HEK293 (cell line): ENCODE measurements at regions not wholly inside any gene's neighbourhood (a gene's known extent, or its start where the extent isn't known, plus 50 kb on each side); places are given as distances from the start of the nearest gene placed in this dataset.

Source experiments
- CTCF ChIA-PET: fragments of 350-600 bp; formaldehyde crosslinking; extraction: SDS; loops from one replicate; lab custom pipeline; 2021; ENCODE audit warnings: antibody characterized with exemption; lab: Yijun Ruan, JAX
- POLR2A ChIA-PET: fragments of 300-600 bp; formaldehyde crosslinking; extraction: SDS; loops from one replicate; lab custom pipeline; 2020; ENCODE audit warnings: antibody characterized with exemption, inconsistent platforms; lab: Yijun Ruan, JAX
- H3K27ac ChIP-seq: fragments of 200-500 bp; sonication (Bioruptor generic); 2 replicates; pipeline ENCODE4 v1.5.1; 2014; ENCODE audit warnings: low read depth, low read length, control low read depth, inconsistent platforms; ENCODE audit errors: extremely low read depth
- H3K36me3 ChIP-seq, 2 experiments: fragments of 200-500 bp in 1 of 2; sonication (Bioruptor generic) in 1 of 2; 1 replicate in 1 of 2; 2 replicates in 1 of 2; pipeline ENCODE4 v1.5.1; 2014 to 2017; ENCODE audit warnings: inconsistent platforms in 2 of 2, low read length in 2 of 2; ENCODE audit not compliant: control insufficient read depth in 2 of 2, insufficient read depth in 1 of 2
- H3K4me1 ChIP-seq: fragments of 200-500 bp; sonication (Bioruptor generic); 2 replicates; pipeline ENCODE4 v1.5.1; 2014; ENCODE audit warnings: mild to moderate bottlenecking, low read length, inconsistent platforms; ENCODE audit not compliant: control insufficient read depth, insufficient read depth
- H3K4me3 ChIP-seq: 2 replicates; pipeline ENCODE4 v1.5.1; 2011; ENCODE audit warnings: low read depth, mild to moderate bottlenecking, control low read depth, low read length, moderate library complexity
- H3K9me3 ChIP-seq: fragments of 200-500 bp; sonication (Bioruptor generic); 2 replicates; pipeline ENCODE4 v1.5.1; 2014; ENCODE audit warnings: low read depth, low read length, inconsistent platforms; ENCODE audit not compliant: control insufficient read depth, insufficient read depth
- CTCF ChIP-seq: fragments of 450-650 bp; formaldehyde crosslinking; IDR thresholded peaks from 2 replicates; pipeline ENCODE4 v1.5.1; 2016; ENCODE audit warnings: missing biosample characterization, missing genetic modification characterization
- KLF10 ChIP-seq: fragments of 450-650 bp; IDR thresholded peaks from 2 replicates; pipeline ENCODE4 v1.5.1; 2018; ENCODE audit warnings: missing biosample characterization, mild to moderate bottlenecking, missing genetic modification characterization
- SALL2 ChIP-seq: fragments of 450-650 bp; formaldehyde crosslinking; IDR thresholded peaks from 2 replicates; pipeline ENCODE4 v1.5.0; 2017; ENCODE audit warnings: missing biosample characterization, mild to moderate bottlenecking, missing genetic modification characterization, borderline replicate concordance
- SCRT1 ChIP-seq: fragments of 450-650 bp; formaldehyde crosslinking; IDR thresholded peaks from 2 replicates; pipeline ENCODE4 v1.5.1; 2016; ENCODE audit warnings: missing biosample characterization, missing genetic modification characterization, borderline replicate concordance
- TCF7L2 ChIP-seq: IDR thresholded peaks from 2 replicates; pipeline ENCODE4 v1.6.1; 2011; ENCODE audit warnings: low read depth, mild to moderate bottlenecking, inconsistent platforms, low read length, moderate library complexity, borderline replicate concordance
- TRIM28 ChIP-seq: IDR thresholded peaks from 2 replicates; pipeline ENCODE4 v1.6.1; 2011; ENCODE audit warnings: low read length, control low read depth, borderline replicate concordance
- ZBTB1 ChIP-seq: fragments of 450-650 bp; formaldehyde crosslinking; IDR thresholded peaks from 2 replicates; pipeline ENCODE4 v1.5.1; 2016; ENCODE audit warnings: missing biosample characterization, missing genetic modification characterization
- ZBTB8A ChIP-seq: fragments of 450-650 bp; formaldehyde crosslinking; IDR thresholded peaks from 2 replicates; pipeline ENCODE4 v1.5.1; 2016; ENCODE audit warnings: missing biosample characterization, missing genetic modification characterization
- ZFP69B ChIP-seq: fragments of 450-650 bp; formaldehyde crosslinking; IDR thresholded peaks from 2 replicates; pipeline ENCODE4 v1.5.1; 2016; ENCODE audit warnings: missing biosample characterization, missing genetic modification characterization
- ZNF133 ChIP-seq: fragments of 450-650 bp; formaldehyde crosslinking; IDR thresholded peaks from 2 replicates; pipeline ENCODE4 v1.5.1; 2016; ENCODE audit warnings: missing biosample characterization, missing genetic modification characterization
- ZNF19 ChIP-seq: fragments of 450-650 bp; formaldehyde crosslinking; IDR thresholded peaks from 2 replicates; pipeline ENCODE4; 2016; ENCODE audit warnings: missing biosample characterization, missing genetic modification characterization, low read depth
- ZNF214 ChIP-seq: fragments of 450-650 bp; formaldehyde crosslinking; IDR thresholded peaks from 2 replicates; pipeline ENCODE4 v1.5.1; 2017; ENCODE audit warnings: missing biosample characterization, mild to moderate bottlenecking, missing genetic modification characterization, borderline replicate concordance
- ZNF223 ChIP-seq: fragments of 450-650 bp; formaldehyde crosslinking; IDR thresholded peaks from 2 replicates; pipeline ENCODE4 v1.5.1; 2016; ENCODE audit warnings: missing biosample characterization, missing genetic modification characterization
- ZNF280C ChIP-seq: fragments of 450-650 bp; formaldehyde crosslinking; IDR thresholded peaks from 2 replicates; pipeline ENCODE4 v1.5.1; 2016; ENCODE audit warnings: missing biosample characterization, missing genetic modification characterization
- ZNF292 ChIP-seq: fragments of 450-650 bp; formaldehyde crosslinking; IDR thresholded peaks from 2 replicates; pipeline ENCODE4 v1.5.1; 2016; ENCODE audit warnings: low read depth, missing biosample characterization, missing genetic modification characterization, borderline replicate concordance
- ZNF488 ChIP-seq: fragments of 450-650 bp; formaldehyde crosslinking; IDR thresholded peaks from 2 replicates; pipeline ENCODE4 v1.5.1; 2016; ENCODE audit warnings: missing biosample characterization, missing genetic modification characterization
- ZNF530 ChIP-seq: fragments of 450-650 bp; formaldehyde crosslinking; IDR thresholded peaks from 2 replicates; pipeline ENCODE4 v1.5.1; 2016; ENCODE audit warnings: low read depth, missing biosample characterization, missing genetic modification characterization
- ZNF548 ChIP-seq: fragments of 450-650 bp; formaldehyde crosslinking; IDR thresholded peaks from 2 replicates; pipeline ENCODE4 v1.5.1; 2016; ENCODE audit warnings: missing biosample characterization, missing genetic modification characterization
- ZNF580 ChIP-seq: fragments of 450-650 bp; formaldehyde crosslinking; IDR thresholded peaks from 2 replicates; pipeline ENCODE4 v1.5.1; 2016; ENCODE audit warnings: missing biosample characterization, missing genetic modification characterization
- ZNF610 ChIP-seq: fragments of 450-650 bp; formaldehyde crosslinking; IDR thresholded peaks from 2 replicates; pipeline ENCODE4 v1.5.1; 2016; ENCODE audit warnings: missing biosample characterization, missing genetic modification characterization, borderline replicate concordance
- ZNF629 ChIP-seq: fragments of 450-650 bp; formaldehyde crosslinking; IDR thresholded peaks from 2 replicates; pipeline ENCODE4 v1.5.1; 2017; ENCODE audit warnings: missing biosample characterization, missing genetic modification characterization
- ZNF704 ChIP-seq: fragments of 450-650 bp; formaldehyde crosslinking; IDR thresholded peaks from 2 replicates; pipeline ENCODE4 v1.5.1; 2016; ENCODE audit warnings: missing biosample characterization, missing genetic modification characterization
- ZNF792 ChIP-seq: fragments of 450-650 bp; formaldehyde crosslinking; IDR thresholded peaks from 2 replicates; pipeline ENCODE4 v1.5.1; 2016; ENCODE audit warnings: missing biosample characterization, missing genetic modification characterization

- Histone ChIP-seq H3K27ac (no peak overlapping the region), H3K4me3 (no peak overlapping the region), H3K4me1 (no peaks in the 10 kb centered on the region; the same call in 1 of the 2 replicates), H3K36me3 (no peaks in the 10 kb centered on the region), H3K9me3 (no peaks in the 10 kb centered on the region)
- POLR2A ChIA-PET = no interaction called here
- no peak for TF ChIP-seq ZBTB1
- CTCF ChIA-PET = no interaction called here
These were observed 111.4 kb downstream of the CCNA1 start for GRCh38 chr13:36543671-36544070.

GRCh38 chr13:36548129-36548528 is 115.8 kb downstream of the CCNA1 start:
- Histone ChIP-seq H3K36me3 (no peaks in the 10 kb centered on the region), H3K9me3 (no peaks in the 10 kb centered on the region), H3K4me1 (no peaks in the 10 kb centered on the region; the same call in 1 of the 2 replicates)
- ChIA-PET POLR2A (no interaction called here), CTCF (no interaction called here)
- TF ChIP-seq ZNF530 (tag by site-specific recombination) (no peak), TRIM28 (no peak), ZFP69B (no peak), ZBTB8A (tag by site-specific recombination) (no peak), ZNF580 (tag by site-specific recombination) (no peak), ZNF704 (tag by site-specific recombination) (no peak), ZNF629 (tag by site-specific recombination) (no peak), CTCF (tag by site-specific recombination) (no peak)
- TF ChIP-seq, all 188 proteins: peak for 0
- no peak overlapping the region for H3K27ac ChIP-seq
- no peak overlapping the region for H3K4me3 ChIP-seq

- POLR2A ChIA-PET = interaction anchor here (0.6 kb wide), 1 partner anchor 144 kb away, joined by 3 read pairs; no protein-coding TSS in a partner anchor
These were observed 116.9 kb downstream of the CCNA1 start for GRCh38 chr13:36549126-36549702.

GRCh38 chr13:36549755-36550154 is 117.5 kb downstream of the CCNA1 start:
- H3K4me3 ChIP-seq = no peak overlapping the region
- ChIA-PET CTCF (no interaction called here), POLR2A (interaction anchor here (0.6 kb wide), 1 partner anchor 144 kb away, joined by 3 read pairs; no protein-coding TSS in a partner anchor)
- no peaks in the 10 kb centered on the region for H3K9me3 ChIP-seq
- H3K27ac ChIP-seq = no peak overlapping the region
- H3K4me1 ChIP-seq = no peaks in the 10 kb centered on the region
- H3K36me3 ChIP-seq = no peaks in the 10 kb centered on the region
- TF ChIP-seq ZNF280C = no peak
- no peak for TF ChIP-seq ZNF214 (tag by site-specific recombination)
- no peak for TF ChIP-seq ZNF292 (tag by site-specific recombination)
- TF ChIP-seq ZNF19 = no peak
- no peak for TF ChIP-seq TCF7L2
- no peak for TF ChIP-seq ZNF610 (tag by site-specific recombination)
- no peak for TF ChIP-seq ZNF548 (tag by site-specific recombination)
- TF ChIP-seq ZNF488 (tag by site-specific recombination) = no peak
- TF ChIP-seq SALL2 (tag by site-specific recombination) = no peak
- no peak for TF ChIP-seq ZNF792 (tag by site-specific recombination)

More at GRCh38 chr13:36549126-36549702, 116.9 kb downstream of the CCNA1 start:
- no peak overlapping the region for H3K4me3 ChIP-seq
- TF ChIP-seq ZNF19 = no peak
- no peak for TF ChIP-seq ZNF133 (tag by site-specific recombination)
- no peak for TF ChIP-seq SCRT1 (tag by site-specific recombination)
- no peak for TF ChIP-seq ZNF223 (tag by site-specific recombination)
- no peak for TF ChIP-seq KLF10 (tag by site-specific recombination)
- TF ChIP-seq, all 188 proteins: peak for 0
- Histone ChIP-seq H3K4me1 (no peaks in the 10 kb centered on the region), H3K27ac (no peak overlapping the region), H3K36me3 (no peaks in the 10 kb centered on the region), H3K9me3 (no peaks in the 10 kb centered on the region)
- CTCF ChIA-PET = no interaction called here
